ENCODE measurements at regions not wholly inside any gene's neighbourhood (a gene's known extent, or its start where the extent isn't known, plus 50 kb on each side); places are given as distances from the start of the nearest gene placed in this dataset.

DNA sequence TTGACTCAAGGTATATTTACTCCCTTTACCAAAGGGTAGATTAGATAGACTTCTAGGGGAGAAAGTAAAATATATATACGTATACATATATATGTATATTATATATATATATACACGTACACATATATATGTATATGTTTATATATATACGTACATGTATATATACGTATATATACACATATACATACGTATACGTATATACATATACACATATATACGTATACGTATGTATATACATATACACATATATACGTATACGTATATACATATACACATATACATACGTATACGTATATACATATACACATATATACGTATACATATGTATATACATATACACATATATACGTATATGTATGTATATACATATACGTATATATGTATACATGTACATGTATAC lies 430.5 kb upstream of the ANO3 start:
- no peaks in the 10 kb centered on the region for H3K79me2 ChIP-seq
- H2AFZ ChIP-seq = no peak overlapping the region
- H3K27ac ChIP-seq = no peak overlapping the region
- H3K36me3 ChIP-seq (ENCODE audit: control insufficient read depth, insufficient read depth, low read length) = no peaks in the 10 kb centered on the region
- no peak overlapping the region for H3K4me2 ChIP-seq (ENCODE audit: low read length)
- H3K9ac ChIP-seq = no peak overlapping the region
- H3K27me3 ChIP-seq (ENCODE audit: control insufficient read depth, insufficient read depth, low read length) = no peaks in the 10 kb centered on the region
- TF ChIP-seq CTCF (IDR thresholded peaks at IDR 0.05) = no peak
- H3K4me1 ChIP-seq = no peaks in the 10 kb centered on the region
- H3K4me3 ChIP-seq (ENCODE audit: low read depth, low read length) = no peak overlapping the region
- no peaks in the 10 kb centered on the region for H3K9me3 ChIP-seq (ENCODE audit: control insufficient read depth, low read length)

DNA sequence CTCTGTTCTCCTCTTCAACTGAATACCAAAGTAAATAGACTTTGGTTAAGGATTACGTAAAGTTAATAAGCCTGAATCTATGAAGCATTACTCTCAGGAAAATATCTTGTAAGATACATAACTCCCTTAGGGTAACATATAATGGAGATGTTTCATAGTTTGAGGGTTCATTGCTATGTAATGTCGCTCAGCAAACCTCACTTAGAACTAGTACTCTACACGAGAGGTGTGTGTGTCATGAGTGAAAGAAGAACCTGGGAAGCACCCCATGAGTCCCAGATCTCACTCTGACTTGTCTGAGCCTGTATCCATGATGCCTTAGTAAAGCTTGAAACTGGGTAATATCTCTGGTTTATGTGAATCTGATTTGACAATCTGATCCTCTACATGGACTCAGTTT lies 429.5 kb upstream of the ANO3 start:
- TF ChIP-seq CTCF (IDR thresholded peaks at IDR 0.05) = no peak
- H3K27me3 ChIP-seq (ENCODE audit: control insufficient read depth, insufficient read depth, low read length) = no peaks in the 10 kb centered on the region
- no peak overlapping the region for H3K9ac ChIP-seq
- H3K4me3 ChIP-seq (ENCODE audit: low read depth, low read length) = no peak overlapping the region
- no peaks in the 10 kb centered on the region for H3K4me1 ChIP-seq
- H3K4me2 ChIP-seq (ENCODE audit: low read length) = no peak overlapping the region
- H3K9me3 ChIP-seq (ENCODE audit: control insufficient read depth, low read length) = no peaks in the 10 kb centered on the region
- H2AFZ ChIP-seq = no peak overlapping the region
- no peaks in the 10 kb centered on the region for H3K79me2 ChIP-seq
- no peak overlapping the region for H3K27ac ChIP-seq
- H3K36me3 ChIP-seq (ENCODE audit: control insufficient read depth, insufficient read depth, low read length) = no peaks in the 10 kb centered on the region

DNA sequence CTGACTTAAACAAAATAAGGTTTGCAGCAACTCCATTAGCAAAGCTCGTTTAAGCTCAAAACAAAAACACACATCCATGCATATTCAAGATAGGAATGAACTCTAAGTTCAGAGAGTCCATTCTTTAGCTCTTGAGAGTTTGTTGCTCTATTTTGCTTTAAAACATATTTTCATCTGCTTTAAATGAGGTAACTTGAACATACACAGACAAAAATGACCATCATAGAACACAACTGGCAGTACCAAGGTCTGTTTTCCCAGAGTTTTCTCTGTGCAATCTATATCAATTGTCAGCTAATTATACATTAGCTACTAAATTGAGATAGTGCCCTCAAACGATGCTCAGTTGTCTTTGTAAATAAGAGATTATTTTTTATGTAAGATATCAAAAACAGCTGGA lies 423.2 kb upstream of the ANO3 start:
- Histone ChIP-seq H3K4me1 (no peaks in the 10 kb centered on the region), H3K9me3 (ENCODE audit: control insufficient read depth, low read length) (no peaks in the 10 kb centered on the region), H3K27ac (no peak overlapping the region), H3K79me2 (no peaks in the 10 kb centered on the region), H3K4me2 (ENCODE audit: low read length) (no peak overlapping the region), H3K4me3 (ENCODE audit: low read depth, low read length) (no peak overlapping the region), H3K9ac (no peak overlapping the region), H3K27me3 (ENCODE audit: control insufficient read depth, insufficient read depth, low read length) (no peaks in the 10 kb centered on the region), H3K36me3 (ENCODE audit: control insufficient read depth, insufficient read depth, low read length) (no peaks in the 10 kb centered on the region), H2AFZ (no peak overlapping the region)
- no peak for TF ChIP-seq CTCF (IDR thresholded peaks at IDR 0.05)

DNA sequence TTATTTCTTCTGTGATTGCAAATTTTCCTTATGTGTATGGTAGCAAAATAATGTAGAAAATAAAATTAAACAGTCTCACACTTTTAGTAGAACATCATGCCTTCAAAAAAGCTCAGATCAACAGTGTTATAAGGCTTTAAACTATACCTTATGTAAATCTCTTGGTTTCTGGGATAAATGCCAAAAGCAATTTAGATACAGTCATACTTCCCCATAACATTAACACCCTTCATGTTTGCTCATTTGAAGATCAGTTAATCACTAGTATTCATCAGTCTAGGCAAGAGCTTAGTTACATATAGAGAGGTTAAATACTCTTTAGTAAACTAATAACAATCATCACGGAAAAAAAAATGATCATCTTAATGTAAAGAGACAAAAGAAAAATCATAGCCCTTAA lies 421.8 kb upstream of the ANO3 start:
- no peak for TF ChIP-seq CTCF (IDR thresholded peaks at IDR 0.05)
- Histone ChIP-seq H3K79me2 (no peaks in the 10 kb centered on the region), H3K9ac (no peak overlapping the region), H3K9me3 (ENCODE audit: control insufficient read depth, low read length) (no peaks in the 10 kb centered on the region), H3K36me3 (ENCODE audit: control insufficient read depth, insufficient read depth, low read length) (no peaks in the 10 kb centered on the region), H3K4me2 (ENCODE audit: low read length) (no peak overlapping the region), H3K27me3 (ENCODE audit: control insufficient read depth, insufficient read depth, low read length) (no peaks in the 10 kb centered on the region), H3K4me3 (ENCODE audit: low read depth, low read length) (no peak overlapping the region), H2AFZ (no peak overlapping the region), H3K27ac (no peak overlapping the region), H3K4me1 (no peaks in the 10 kb centered on the region)

DNA sequence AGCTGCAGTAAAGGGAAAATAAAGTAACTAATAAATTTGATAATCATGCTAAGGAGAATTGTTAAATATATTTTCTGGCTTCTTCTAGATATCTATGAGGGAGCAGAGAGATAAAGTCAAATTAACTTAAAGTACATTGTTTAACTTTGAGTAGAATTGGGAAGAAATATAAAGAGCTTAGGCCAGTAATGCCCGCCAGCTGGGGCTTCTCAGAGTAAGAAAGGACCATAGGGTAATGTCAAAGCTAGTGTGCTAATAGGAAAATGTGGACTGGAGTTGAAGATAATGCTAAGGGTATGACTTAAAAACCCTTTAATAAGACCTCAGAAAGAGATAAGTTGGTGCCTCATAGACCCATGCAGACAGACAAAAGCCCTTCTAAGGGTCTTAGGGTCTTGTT lies 411.6 kb upstream of the ANO3 start:
- no peaks in the 10 kb centered on the region for H3K27me3 ChIP-seq (ENCODE audit: control insufficient read depth, insufficient read depth, low read length)
- TF ChIP-seq CTCF (IDR thresholded peaks at IDR 0.05) = no peak
- no peak overlapping the region for H2AFZ ChIP-seq
- no peak overlapping the region for H3K27ac ChIP-seq
- no peaks in the 10 kb centered on the region for H3K36me3 ChIP-seq (ENCODE audit: control insufficient read depth, insufficient read depth, low read length)
- no peak overlapping the region for H3K9ac ChIP-seq
- no peaks in the 10 kb centered on the region for H3K9me3 ChIP-seq (ENCODE audit: control insufficient read depth, low read length)
- H3K79me2 ChIP-seq = no peaks in the 10 kb centered on the region
- H3K4me2 ChIP-seq (ENCODE audit: low read length) = no peak overlapping the region
- no peaks in the 10 kb centered on the region for H3K4me1 ChIP-seq
- H3K4me3 ChIP-seq (ENCODE audit: low read depth, low read length) = no peak overlapping the region
